Transverse colon (tissue), 4 donors: ENCODE measurements at regions not wholly inside any gene's neighbourhood (a gene's known extent, or its start where the extent isn't known, plus 50 kb on each side); places are given as distances from the start of the nearest gene placed in this dataset.

ENCODE experiments used
- DNase-seq: peaks from one replicate; pipeline ENCODE4 v3.0.0-alpha.2; 2019
- H3K27ac ChIP-seq, 4 donors: fragments of 200-600 bp; sonication (generic); 2 replicates each; pipeline ENCODE4 v1.5.1; 2016 to 2018; ENCODE audit warnings: inconsistent platforms in 4 of 4
- H3K27me3 ChIP-seq: fragments of 200-600 bp; sonication (generic); 2 replicates; pipeline ENCODE4 v1.5.1; 2017; ENCODE audit warnings: inconsistent platforms
- H3K36me3 ChIP-seq, 4 donors: fragments of 200-600 bp; sonication (generic); 2 replicates each; pipeline ENCODE4 v1.5.1; 2017 to 2019; ENCODE audit warnings: inconsistent platforms in 4 of 4
- H3K4me1 ChIP-seq, 4 donors: fragments of 200-600 bp; sonication (generic); 2 replicates each; pipeline ENCODE4 v1.5.1; 2017 to 2020; ENCODE audit warnings: inconsistent platforms in 4 of 4
- H3K4me3 ChIP-seq, 4 donors: fragments of 200-600 bp; sonication (generic); 1 replicate in 1 of 4; 2 replicates in 3 of 4; pipeline versions ENCODE4 v1.5.1 to v1.6.1; 2017 to 2019; ENCODE audit warnings: inconsistent platforms in 4 of 4
- H3K9me3 ChIP-seq, 2 donors: fragments of 200-600 bp; sonication (generic); 2 replicates each; pipeline ENCODE4 v1.5.1; 2017 to 2019; ENCODE audit warnings: inconsistent platforms in 2 of 2
- EP300 ChIP-seq: sonication (generic); formaldehyde crosslinking; IDR thresholded peaks from one replicate; pipeline ENCODE4 v1.6.1; 2017; ENCODE audit warnings: antibody characterized with exemption, low read depth
- POLR2A ChIP-seq: fragments of 450-650 bp; IDR thresholded peaks from one replicate; pipeline ENCODE4 v1.6.1; 2016; ENCODE audit warnings: antibody characterized with exemption, mild to moderate bottlenecking, moderate library complexity
- POLR2AphosphoS5 ChIP-seq, 3 donors: sonication (generic); formaldehyde crosslinking; IDR thresholded peaks; one replicate each; pipeline ENCODE4 v1.6.1; 2016; ENCODE audit warnings: antibody characterized with exemption in 3 of 3
- WGBS, 2 donors: methylation state at CpG; one replicate each; pipeline ENCODE4 v1.1.5; 2018; ENCODE audit warnings: low coverage in 1 of 2; 5-methylcytosine and 5-hydroxymethylcytosine counted together
- in situ Hi-C, 4 donors: fragments of 200-750 bp; cut with MboI; loops; one replicate each; pipeline versions ENCODE4 v1.15.0 to v1.15.1; 2017; ENCODE audit warnings: low sequenced_read_pairs in 3 of 4, low pct_ligation_motif_present in 1 of 4, low pct_unique_long_range_greater_than_20kb in 1 of 4
- intact Hi-C: fragments of 100-400 bp; cut with DNase I; formaldehyde crosslinking; loops from one replicate; pipeline ENCODE4 v1.15.1; 2023; ENCODE audit warnings: low total_unique reads
- TF ChIP-seq, protein P1 (sequence below), 5 experiments: fragments of 200-600 bp in 3 of 5; fragments of 450-650 bp in 2 of 5; sonication (generic) in 3 of 5; IDR thresholded peaks; 1 replicate in 2 of 5; 2 replicates in 3 of 5; pipeline ENCODE4 v1.5.1; 2016 to 2017; ENCODE audit warnings: antibody characterized with exemption in 5 of 5, inconsistent platforms in 3 of 5, mild to moderate bottlenecking in 2 of 5, moderate library complexity in 1 of 5

DNA sequence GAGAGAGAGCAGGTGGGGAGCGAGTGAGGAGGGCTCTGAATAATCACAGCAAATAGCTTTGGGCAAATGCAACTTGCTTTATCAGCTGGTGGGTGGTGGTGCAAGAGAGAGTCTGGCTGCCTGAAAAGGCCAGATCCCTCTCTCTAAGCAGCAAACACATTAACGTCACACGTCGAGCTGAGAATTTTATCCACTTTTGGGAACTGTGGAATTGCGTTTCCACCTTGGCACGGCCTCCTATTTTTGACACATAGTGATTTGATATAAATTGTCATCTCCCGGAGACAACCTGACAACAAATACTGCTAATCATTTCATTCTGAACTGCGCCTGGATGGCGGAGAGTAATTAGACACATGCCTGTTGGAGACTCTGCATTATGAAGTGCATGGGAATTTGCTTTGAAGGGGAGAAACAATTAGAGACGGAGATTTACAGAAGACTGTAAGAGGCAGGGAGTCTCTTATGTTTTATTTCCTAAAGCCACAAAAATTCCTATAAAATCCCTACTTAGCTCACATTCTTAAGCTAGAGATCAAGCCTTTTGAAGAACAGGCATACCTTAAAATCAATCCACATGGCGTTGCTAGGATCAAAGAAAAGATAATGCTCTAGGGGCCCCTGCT lies 634.1 kb downstream of the TDRD15 start:
- DNase-seq = no peak
- Histone ChIP-seq H3K36me3 (no peaks in the 10 kb centered on the region), H3K4me3 (no peak overlapping the region), H3K9me3 (no peaks in the 10 kb centered on the region), H3K27ac (no peak overlapping the region), H3K27me3 (no peaks in the 10 kb centered on the region), H3K4me1 (no peaks in the 10 kb centered on the region)
- no peak for TF ChIP-seq EP300
- TF ChIP-seq POLR2AphosphoS5 (IDR thresholded peaks at IDR 0.05) = no peak
- TF ChIP-seq, protein P1, sequence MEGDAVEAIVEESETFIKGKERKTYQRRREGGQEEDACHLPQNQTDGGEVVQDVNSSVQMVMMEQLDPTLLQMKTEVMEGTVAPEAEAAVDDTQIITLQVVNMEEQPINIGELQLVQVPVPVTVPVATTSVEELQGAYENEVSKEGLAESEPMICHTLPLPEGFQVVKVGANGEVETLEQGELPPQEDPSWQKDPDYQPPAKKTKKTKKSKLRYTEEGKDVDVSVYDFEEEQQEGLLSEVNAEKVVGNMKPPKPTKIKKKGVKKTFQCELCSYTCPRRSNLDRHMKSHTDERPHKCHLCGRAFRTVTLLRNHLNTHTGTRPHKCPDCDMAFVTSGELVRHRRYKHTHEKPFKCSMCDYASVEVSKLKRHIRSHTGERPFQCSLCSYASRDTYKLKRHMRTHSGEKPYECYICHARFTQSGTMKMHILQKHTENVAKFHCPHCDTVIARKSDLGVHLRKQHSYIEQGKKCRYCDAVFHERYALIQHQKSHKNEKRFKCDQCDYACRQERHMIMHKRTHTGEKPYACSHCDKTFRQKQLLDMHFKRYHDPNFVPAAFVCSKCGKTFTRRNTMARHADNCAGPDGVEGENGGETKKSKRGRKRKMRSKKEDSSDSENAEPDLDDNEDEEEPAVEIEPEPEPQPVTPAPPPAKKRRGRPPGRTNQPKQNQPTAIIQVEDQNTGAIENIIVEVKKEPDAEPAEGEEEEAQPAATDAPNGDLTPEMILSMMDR (IDR thresholded peaks at IDR 0.05) = no peak
- WGBS, 2 donors = 78 to 79% methylated on average over 8 to 11 of the region's 11 CpGs
- intact Hi-C loops = no loop called here
- in situ Hi-C loops = no loop called here

DNA sequence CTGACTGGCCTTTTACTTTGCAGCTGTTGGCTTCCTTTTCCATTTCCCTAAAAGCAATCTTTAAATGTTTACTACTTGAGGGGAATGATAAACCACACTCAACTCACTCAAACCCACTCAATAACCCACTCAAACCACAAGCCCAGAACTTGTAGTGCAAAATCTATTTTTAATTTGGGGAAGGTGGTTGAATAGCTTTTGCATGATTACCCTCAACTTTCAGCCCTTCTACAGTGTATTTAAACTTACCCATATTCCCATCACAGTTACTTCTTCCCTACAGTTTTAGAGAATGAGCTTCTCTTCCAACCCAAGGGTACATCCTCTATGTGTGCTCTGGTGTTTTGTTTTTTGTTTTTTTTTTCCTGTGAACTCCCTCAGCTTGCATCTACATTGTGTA lies 636.1 kb downstream of the TDRD15 start:
- in situ Hi-C loops (no loop called here), intact Hi-C loops (no loop called here)
- TF ChIP-seq POLR2A (no peak), POLR2AphosphoS5 (IDR thresholded peaks at IDR 0.05) (no peak), EP300 (no peak)
- TF ChIP-seq, protein P1 (IDR thresholded peaks at IDR 0.05) = no peak
- Histone ChIP-seq H3K27ac (no peak overlapping the region), H3K36me3 (no peaks in the 10 kb centered on the region), H3K4me3 (no peak overlapping the region), H3K27me3 (no peaks in the 10 kb centered on the region), H3K9me3 (no peaks in the 10 kb centered on the region), H3K4me1 (no peaks in the 10 kb centered on the region)
- DNase-seq = no peak

- no peak for DNase-seq
Observed at GRCh38 chr2:21761361-21761760, 637.6 kb downstream of the TDRD15 start.

GRCh38 chr2:21763501-21763900 lies 639.7 kb downstream of the TDRD15 start:
- H3K9me3 ChIP-seq = no peaks in the 10 kb centered on the region
- H3K4me1 ChIP-seq = no peaks in the 10 kb centered on the region
- no peaks in the 10 kb centered on the region for H3K27me3 ChIP-seq
- in situ Hi-C loops = no loop called here
- H3K27ac ChIP-seq = no peak overlapping the region
- no peak for DNase-seq
- H3K36me3 ChIP-seq = no peaks in the 10 kb centered on the region
- intact Hi-C loops = no loop called here
- TF ChIP-seq EP300 (no peak), POLR2A (no peak), POLR2AphosphoS5 (IDR thresholded peaks at IDR 0.05) (no peak)
- TF ChIP-seq, protein P1 (IDR thresholded peaks at IDR 0.05) = no peak
- H3K4me3 ChIP-seq = no peak overlapping the region

More at GRCh38 chr2:21761361-21761760, 637.6 kb downstream of the TDRD15 start:
- 79 to 85% methylated on average over 2 of the region's 2 CpGs for WGBS, 2 donors
- no peak for TF ChIP-seq POLR2AphosphoS5 (IDR thresholded peaks at IDR 0.05)
- H3K27ac ChIP-seq = no peak overlapping the region
- H3K4me3 ChIP-seq = no peak overlapping the region
- H3K9me3 ChIP-seq = no peaks in the 10 kb centered on the region
- no peaks in the 10 kb centered on the region for H3K4me1 ChIP-seq
- in situ Hi-C loops = no loop called here
- intact Hi-C loops = no loop called here
- no peaks in the 10 kb centered on the region for H3K36me3 ChIP-seq
- H3K27me3 ChIP-seq = no peaks in the 10 kb centered on the region

DNA sequence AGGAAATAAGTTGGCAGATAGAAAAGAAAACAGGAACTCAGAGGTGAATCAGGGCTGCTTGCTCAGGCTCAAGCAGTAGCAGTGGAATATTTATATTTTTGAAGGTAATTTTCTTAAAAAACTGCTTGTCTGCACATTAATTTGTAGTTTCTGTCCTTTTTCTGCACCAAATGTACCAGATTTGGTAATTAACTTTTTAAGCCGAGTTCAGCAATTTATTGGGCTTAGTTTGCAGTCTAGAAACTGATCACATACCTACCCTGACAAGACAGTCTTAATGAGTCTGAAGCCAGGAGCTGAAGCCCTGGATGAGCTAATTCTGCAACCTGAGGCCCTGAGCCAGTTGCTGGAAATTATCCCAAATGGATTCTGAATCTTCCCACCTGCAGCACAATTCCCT lies 647.0 kb downstream of the TDRD15 start:
- H3K27ac ChIP-seq = no peak overlapping the region
- H3K36me3 ChIP-seq = no peaks in the 10 kb centered on the region
- WGBS, 2 donors = 60 to 79% methylated on average over 1 of the region's 1 CpG
- H3K4me1 ChIP-seq = no peaks in the 10 kb centered on the region
- in situ Hi-C loops (no loop called here), intact Hi-C loops (no loop called here)
- H3K9me3 ChIP-seq = no peaks in the 10 kb centered on the region
- no peaks in the 10 kb centered on the region for H3K27me3 ChIP-seq
- no peak overlapping the region for H3K4me3 ChIP-seq
- TF ChIP-seq POLR2AphosphoS5 (IDR thresholded peaks at IDR 0.05) (no peak), EP300 (no peak), POLR2A (no peak)
- TF ChIP-seq, protein P1 (IDR thresholded peaks at IDR 0.05) = no peak
- no peak for DNase-seq
